ENCODE measurements at regions not wholly inside any gene's neighbourhood (a gene's known extent, or its start where the extent isn't known, plus 50 kb on each side); places are given as distances from the start of the nearest gene placed in this dataset.

- Histone ChIP-seq H3K36me3 (ENCODE audit: control insufficient read depth, insufficient read depth, low read length) (no peaks in the 10 kb centered on the region), H3K4me3 (ENCODE audit: low read depth, low read length) (no peak overlapping the region), H3K27me3 (ENCODE audit: control insufficient read depth, insufficient read depth, low read length) (no peaks in the 10 kb centered on the region)
- FAIRE-seq: no peak
- no peak for TF ChIP-seq CTCF (IDR thresholded peaks at IDR 0.05; ENCODE audit: insufficient read depth, low read length, severe bottlenecking)
- DNase-seq (ENCODE audit: low read depth): no peak
Measured at GRCh38 chr13:64033921-64034320, 2618.3 kb upstream of the PCDH20 start.

GRCh38 chr13:64029343-64030093 lies 2613.9 kb upstream of the PCDH20 start:
- FAIRE-seq (no peak), DNase-seq (ENCODE audit: low read depth) (no peak)
- Histone ChIP-seq H3K4me3 (ENCODE audit: low read depth, low read length) (no peak overlapping the region), H3K27me3 (ENCODE audit: control insufficient read depth, insufficient read depth, low read length) (no peaks in the 10 kb centered on the region), H3K36me3 (ENCODE audit: control insufficient read depth, insufficient read depth, low read length) (no peaks in the 10 kb centered on the region)
- TF ChIP-seq CTCF (IDR thresholded peaks at IDR 0.05; ENCODE audit: insufficient read depth, low read length, severe bottlenecking): no peak

- DNase-seq (ENCODE audit: low read depth) (no peak), FAIRE-seq (no peak)
- no peaks in the 10 kb centered on the region for H3K27me3 ChIP-seq (ENCODE audit: control insufficient read depth, insufficient read depth, low read length)
- H3K4me3 ChIP-seq (ENCODE audit: low read depth, low read length): no peak overlapping the region
- TF ChIP-seq CTCF (IDR thresholded peaks at IDR 0.05; ENCODE audit: insufficient read depth, low read length, severe bottlenecking): no peak
- H3K36me3 ChIP-seq (ENCODE audit: control insufficient read depth, insufficient read depth, low read length): no peaks in the 10 kb centered on the region
Measured at GRCh38 chr13:64028551-64028950, 2612.9 kb upstream of the PCDH20 start.

GRCh38 chr13:64020126-64020525 lies 2604.5 kb upstream of the PCDH20 start:
- no peak for FAIRE-seq
- no peak for TF ChIP-seq CTCF (IDR thresholded peaks at IDR 0.05; ENCODE audit: insufficient read depth, low read length, severe bottlenecking)
- no peak for DNase-seq (ENCODE audit: low read depth)
- Histone ChIP-seq H3K27me3 (ENCODE audit: control insufficient read depth, insufficient read depth, low read length) (no peaks in the 10 kb centered on the region), H3K36me3 (ENCODE audit: control insufficient read depth, insufficient read depth, low read length) (no peaks in the 10 kb centered on the region), H3K4me3 (ENCODE audit: low read depth, low read length) (no peak overlapping the region)

- no peak for FAIRE-seq
- no peaks in the 10 kb centered on the region for H3K27me3 ChIP-seq (ENCODE audit: control insufficient read depth, insufficient read depth, low read length)
Measured at GRCh38 chr13:64007339-64007738, 2591.7 kb upstream of the PCDH20 start.

More at GRCh38 chr13:64007339-64007738, 2591.7 kb upstream of the PCDH20 start:
- no peak overlapping the region for H3K4me3 ChIP-seq (ENCODE audit: low read depth, low read length)
- no peaks in the 10 kb centered on the region for H3K36me3 ChIP-seq (ENCODE audit: control insufficient read depth, insufficient read depth, low read length)
- no peak for DNase-seq (ENCODE audit: low read depth)
- no peak for TF ChIP-seq CTCF (IDR thresholded peaks at IDR 0.05; ENCODE audit: insufficient read depth, low read length, severe bottlenecking)
